ENCODE measurements at regions not wholly inside any gene's neighbourhood (a gene's known extent, or its start where the extent isn't known, plus 50 kb on each side); places are given as distances from the start of the nearest gene placed in this dataset.

DNA sequence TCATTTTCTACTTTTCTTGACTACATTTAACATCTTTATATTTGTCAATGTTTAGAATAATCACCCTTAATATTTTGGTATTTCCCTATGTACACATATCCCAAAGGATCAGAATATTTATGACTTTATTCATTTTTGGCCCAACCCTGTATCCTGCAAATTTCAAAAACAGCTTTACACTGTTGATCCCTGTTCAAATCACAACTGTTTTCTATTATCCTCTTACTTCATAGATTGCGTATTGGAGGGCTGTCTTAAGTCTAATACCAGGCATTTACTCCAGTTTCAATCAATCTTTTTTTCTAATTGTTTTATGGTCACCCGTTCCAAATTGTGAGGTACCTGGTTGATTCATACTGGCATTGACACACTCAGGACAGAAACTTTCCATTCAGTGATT is 107.9 kb downstream of the RPL22L1 start:
- Histone ChIP-seq H3K9ac (ENCODE audit: low read depth, low read length) (no peak overlapping the region), H4K20me1 (ENCODE audit: insufficient read depth, low read length) (no peaks in the 10 kb centered on the region), H3K79me2 (ENCODE audit: insufficient read depth, low read length) (no peaks in the 10 kb centered on the region), H3K27ac (ENCODE audit: low read length) (no peak overlapping the region), H2AFZ (ENCODE audit: low read depth, low read length) (no peak overlapping the region), H3K27me3 (ENCODE audit: insufficient read depth, low read length, poor library complexity) (peaks cover 3% of the 10 kb centered on the region), H3K9me3 (ENCODE audit: insufficient read depth, low read length, severe bottlenecking) (no peaks in the 10 kb centered on the region), H3K4me2 (ENCODE audit: insufficient read depth, low read length) (no peak overlapping the region), H3K4me3 (ENCODE audit: low read depth in 1 of 2, low read length in 2 of 2) (no peak overlapping the region), H3K36me3 (ENCODE audit: insufficient read depth, low read length) (no peaks in the 10 kb centered on the region), H3K4me1 (ENCODE audit: insufficient read depth, low read length) (no peaks in the 10 kb centered on the region)
- ATAC-seq (ENCODE audit: insufficient read depth, low read depth), result no peak
- TF ChIP-seq, protein P1, sequence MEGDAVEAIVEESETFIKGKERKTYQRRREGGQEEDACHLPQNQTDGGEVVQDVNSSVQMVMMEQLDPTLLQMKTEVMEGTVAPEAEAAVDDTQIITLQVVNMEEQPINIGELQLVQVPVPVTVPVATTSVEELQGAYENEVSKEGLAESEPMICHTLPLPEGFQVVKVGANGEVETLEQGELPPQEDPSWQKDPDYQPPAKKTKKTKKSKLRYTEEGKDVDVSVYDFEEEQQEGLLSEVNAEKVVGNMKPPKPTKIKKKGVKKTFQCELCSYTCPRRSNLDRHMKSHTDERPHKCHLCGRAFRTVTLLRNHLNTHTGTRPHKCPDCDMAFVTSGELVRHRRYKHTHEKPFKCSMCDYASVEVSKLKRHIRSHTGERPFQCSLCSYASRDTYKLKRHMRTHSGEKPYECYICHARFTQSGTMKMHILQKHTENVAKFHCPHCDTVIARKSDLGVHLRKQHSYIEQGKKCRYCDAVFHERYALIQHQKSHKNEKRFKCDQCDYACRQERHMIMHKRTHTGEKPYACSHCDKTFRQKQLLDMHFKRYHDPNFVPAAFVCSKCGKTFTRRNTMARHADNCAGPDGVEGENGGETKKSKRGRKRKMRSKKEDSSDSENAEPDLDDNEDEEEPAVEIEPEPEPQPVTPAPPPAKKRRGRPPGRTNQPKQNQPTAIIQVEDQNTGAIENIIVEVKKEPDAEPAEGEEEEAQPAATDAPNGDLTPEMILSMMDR (IDR thresholded peaks at IDR 0.05; ENCODE audit: borderline replicate concordance, extremely low read depth, low read length, poor library complexity, severe bottlenecking), result no peak
- no peak for TF ChIP-seq EZH2 (IDR thresholded peaks at IDR 0.05; ENCODE audit: borderline replicate concordance, low read depth, low read length, severe bottlenecking)
- DNase-seq, result no peak

DNA sequence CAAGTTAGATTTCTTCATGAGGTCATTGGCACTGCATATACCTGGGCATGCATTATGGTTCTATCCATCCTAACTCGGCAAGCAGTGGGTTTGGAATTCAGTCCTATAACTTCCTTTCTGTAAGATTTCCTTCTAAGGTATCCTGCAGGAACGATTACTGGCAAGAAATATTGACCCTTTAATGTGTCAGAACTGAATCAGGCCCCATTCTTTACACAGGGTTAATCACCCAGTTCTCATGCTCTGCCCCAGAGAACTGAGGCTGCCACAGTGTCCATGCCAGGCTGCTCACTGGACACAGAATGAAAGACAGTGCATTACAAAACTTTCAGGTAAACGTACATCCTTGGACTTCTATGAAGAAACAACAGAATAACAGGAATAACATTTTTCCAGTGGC is 108.9 kb downstream of the RPL22L1 start:
- H3K4me2 ChIP-seq (ENCODE audit: insufficient read depth, low read length), result no peak overlapping the region
- ATAC-seq (ENCODE audit: insufficient read depth, low read depth) (no peak), DNase-seq (no peak)
- no peak for TF ChIP-seq EZH2 (IDR thresholded peaks at IDR 0.05; ENCODE audit: borderline replicate concordance, low read depth, low read length, severe bottlenecking)
- TF ChIP-seq, protein P1 (IDR thresholded peaks at IDR 0.05; ENCODE audit: borderline replicate concordance, extremely low read depth, low read length, poor library complexity, severe bottlenecking), result no peak
- no peak overlapping the region for H3K9ac ChIP-seq (ENCODE audit: low read depth, low read length)
- H2AFZ ChIP-seq (ENCODE audit: low read depth, low read length), result no peak overlapping the region
- H3K27me3 ChIP-seq (ENCODE audit: insufficient read depth, low read length, poor library complexity), result peaks cover 3% of the 10 kb centered on the region
- H3K27ac ChIP-seq (ENCODE audit: low read length), result no peak overlapping the region
- no peaks in the 10 kb centered on the region for H3K4me1 ChIP-seq (ENCODE audit: insufficient read depth, low read length)
- H3K36me3 ChIP-seq (ENCODE audit: insufficient read depth, low read length), result no peaks in the 10 kb centered on the region
- H3K79me2 ChIP-seq (ENCODE audit: insufficient read depth, low read length), result no peaks in the 10 kb centered on the region
- H3K9me3 ChIP-seq (ENCODE audit: insufficient read depth, low read length, severe bottlenecking), result no peaks in the 10 kb centered on the region
- no peak overlapping the region for H3K4me3 ChIP-seq (ENCODE audit: low read depth in 1 of 2, low read length in 2 of 2)
- no peaks in the 10 kb centered on the region for H4K20me1 ChIP-seq (ENCODE audit: insufficient read depth, low read length)

DNA sequence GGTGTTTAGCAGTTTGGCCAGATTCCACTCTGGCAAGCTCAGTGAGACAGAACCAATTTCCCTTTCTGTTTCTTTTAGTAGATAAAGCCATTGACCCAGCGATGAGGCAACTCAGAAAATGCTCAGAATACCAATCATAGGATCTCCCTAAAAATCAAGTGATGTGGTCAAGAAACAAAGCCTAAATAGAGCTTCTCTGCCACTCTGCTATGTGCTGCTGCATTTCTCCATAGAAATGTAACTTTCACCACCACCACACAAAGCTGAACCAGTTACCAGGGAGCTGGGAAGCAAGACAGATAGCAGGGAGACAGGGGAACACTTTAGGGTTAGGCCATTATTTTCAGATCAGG is 109.8 kb downstream of the RPL22L1 start:
- Histone ChIP-seq H3K27me3 (ENCODE audit: insufficient read depth, low read length, poor library complexity) (peaks cover 6% of the 10 kb centered on the region), H3K27ac (ENCODE audit: low read length) (no peak overlapping the region), H3K9ac (ENCODE audit: low read depth, low read length) (no peak overlapping the region), H3K79me2 (ENCODE audit: insufficient read depth, low read length) (no peaks in the 10 kb centered on the region), H3K4me3 (ENCODE audit: low read depth in 1 of 2, low read length in 2 of 2) (no peak overlapping the region), H3K4me2 (ENCODE audit: insufficient read depth, low read length) (no peak overlapping the region), H3K4me1 (ENCODE audit: insufficient read depth, low read length) (no peaks in the 10 kb centered on the region), H3K36me3 (ENCODE audit: insufficient read depth, low read length) (no peaks in the 10 kb centered on the region), H2AFZ (ENCODE audit: low read depth, low read length) (no peak overlapping the region), H4K20me1 (ENCODE audit: insufficient read depth, low read length) (no peaks in the 10 kb centered on the region), H3K9me3 (ENCODE audit: insufficient read depth, low read length, severe bottlenecking) (no peaks in the 10 kb centered on the region)
- ATAC-seq (ENCODE audit: insufficient read depth, low read depth) (no peak), DNase-seq (no peak)
- TF ChIP-seq EZH2 (IDR thresholded peaks at IDR 0.05; ENCODE audit: borderline replicate concordance, low read depth, low read length, severe bottlenecking), result no peak
- TF ChIP-seq, protein P1 (IDR thresholded peaks at IDR 0.05; ENCODE audit: borderline replicate concordance, extremely low read depth, low read length, poor library complexity, severe bottlenecking), result no peak

All from DND-41 (cell line).